ENCODE measurements at regions not wholly inside any gene's neighbourhood (a gene's known extent, or its start where the extent isn't known, plus 50 kb on each side); places are given as distances from the start of the nearest gene placed in this dataset.

GRCh38 chr16:85323230-85323960 is 211.1 kb upstream of the CIBAR2 start:
- H3K36me3 ChIP-seq, result no peaks in the 10 kb centered on the region
- H3K27ac ChIP-seq, result no peak overlapping the region
- no peak for TF ChIP-seq CTCF (IDR thresholded peaks at IDR 0.05; ENCODE audit: low read depth, low read length)
- no peak overlapping the region for H3K4me3 ChIP-seq
- H3K9me3 ChIP-seq (ENCODE audit: low read depth), result no peaks in the 10 kb centered on the region
- peaks cover 16% of the 10 kb centered on the region for H3K4me1 ChIP-seq (ENCODE audit: low read depth)
- no peaks in the 10 kb centered on the region for H3K27me3 ChIP-seq
- DNase-seq (ENCODE audit: low read depth in 1 of 2, low spot score in 1 of 2), result no peak

- Histone ChIP-seq H3K4me1 (ENCODE audit: low read depth) (peaks cover 20% of the 10 kb centered on the region), H3K9me3 (ENCODE audit: low read depth) (no peaks in the 10 kb centered on the region), H3K4me3 (no peak overlapping the region), H3K36me3 (no peaks in the 10 kb centered on the region), H3K27ac (no peak overlapping the region), H3K27me3 (no peaks in the 10 kb centered on the region)
- TF ChIP-seq CTCF (IDR thresholded peaks at IDR 0.05; ENCODE audit: low read depth, low read length), result no peak
- DNase-seq (ENCODE audit: low read depth in 1 of 2, low spot score in 1 of 2), result no peak
These were observed 211.6 kb upstream of the CIBAR2 start for GRCh38 chr16:85323961-85324253.

GRCh38 chr16:85324488-85324887 is 212.2 kb upstream of the CIBAR2 start:
- no peaks in the 10 kb centered on the region for H3K9me3 ChIP-seq (ENCODE audit: low read depth)
- H3K27me3 ChIP-seq, result no peaks in the 10 kb centered on the region
- DNase-seq (ENCODE audit: low read depth in 1 of 2, low spot score in 1 of 2), result no peak
- no peaks in the 10 kb centered on the region for H3K36me3 ChIP-seq
- no peak overlapping the region for H3K27ac ChIP-seq
- H3K4me1 ChIP-seq (ENCODE audit: low read depth), result peaks cover 22% of the 10 kb centered on the region
- H3K4me3 ChIP-seq, result no peak overlapping the region
- no peak for TF ChIP-seq CTCF (IDR thresholded peaks at IDR 0.05; ENCODE audit: low read depth, low read length)

GRCh38 chr16:85326113-85326793 is 214.0 kb upstream of the CIBAR2 start:
- peaks cover 37% of the 10 kb centered on the region for H3K4me1 ChIP-seq (ENCODE audit: low read depth)
- no peak for TF ChIP-seq CTCF (IDR thresholded peaks at IDR 0.05; ENCODE audit: low read depth, low read length)
- H3K27me3 ChIP-seq, result no peaks in the 10 kb centered on the region
- no peak overlapping the region for H3K27ac ChIP-seq
- H3K9me3 ChIP-seq (ENCODE audit: low read depth), result no peaks in the 10 kb centered on the region
- no peaks in the 10 kb centered on the region for H3K36me3 ChIP-seq
- H3K4me3 ChIP-seq, result no peak overlapping the region
- DNase-seq (ENCODE audit: low read depth in 1 of 2, low spot score in 1 of 2), result peak in 1 of 2 donors; percentile 53

GRCh38 chr16:85326794-85327181 is 214.5 kb upstream of the CIBAR2 start:
- Histone ChIP-seq H3K4me3 (no peak overlapping the region), H3K27ac (no peak overlapping the region), H3K9me3 (ENCODE audit: low read depth) (no peaks in the 10 kb centered on the region), H3K27me3 (no peaks in the 10 kb centered on the region), H3K36me3 (no peaks in the 10 kb centered on the region), H3K4me1 (ENCODE audit: low read depth) (peaks cover 35% of the 10 kb centered on the region)
- no peak for DNase-seq (ENCODE audit: low read depth in 1 of 2, low spot score in 1 of 2)
- TF ChIP-seq CTCF (IDR thresholded peaks at IDR 0.05; ENCODE audit: low read depth, low read length), result no peak
